IMR-90 (cell line): ENCODE measurements at regions not wholly inside any gene's neighbourhood (a gene's known extent, or its start where the extent isn't known, plus 50 kb on each side); places are given as distances from the start of the nearest gene placed in this dataset.

Source experiments
- ATAC-seq: fragments of 200-7000 bp; cut with Tn5 transposase; 2 replicates; pipeline ENCODE4 v1.9.1; 2020; ENCODE audit warnings: low read depth, mild to moderate bottlenecking, moderate library complexity
- BruUV-seq: library from RNA; stranded (reverse); fragments of 400-500 nt; replicated peaks from 2 replicates; lab custom pipeline; 2021; lab: Mats Ljungman, UMichigan
- CTCF ChIA-PET: fragments of 300-600 bp; formaldehyde crosslinking; extraction: SDS; loops from one replicate; lab custom pipeline; 2021; ENCODE audit warnings: antibody characterized with exemption; lab: Yijun Ruan, JAX
- POLR2A ChIA-PET: fragments of 300-600 bp; sonication (Branson Sonifier 250); formaldehyde crosslinking; loops from one replicate; lab custom pipeline; 2022; ENCODE audit warnings: antibody characterized with exemption; ENCODE audit not compliant: unreplicated experiment; lab: Charles Lee
- DNase-seq: peaks from one replicate; pipeline ENCODE4 v3.0.0; 2013
- H2AFZ ChIP-seq: replicated peaks from 2 replicates; pipeline ENCODE3; 2013; ENCODE audit warnings: low read length, mild to moderate bottlenecking; ENCODE audit not compliant: poor library complexity
- H2AK5ac ChIP-seq: 2 replicates; pipeline ENCODE4 v1.6.1; 2013; ENCODE audit warnings: low read depth, low read length, inconsistent platforms
- H2AK9ac ChIP-seq: replicated peaks from 2 replicates; pipeline ENCODE3; 2013; ENCODE audit warnings: mild to moderate bottlenecking, low read depth, low read length, moderate library complexity; ENCODE audit not compliant: poor library complexity
- H2BK120ac ChIP-seq: 2 replicates; pipeline ENCODE4 v1.6.1; 2013; ENCODE audit warnings: low read depth, low read length, inconsistent platforms
- H2BK15ac ChIP-seq: 3 replicates; pipeline ENCODE4 v1.6.1; 2013; ENCODE audit warnings: low read depth, low read length, inconsistent platforms
- H2BK20ac ChIP-seq: 2 replicates; pipeline ENCODE4 v1.6.1; 2013; ENCODE audit warnings: low read depth, mild to moderate bottlenecking, inconsistent platforms, low read length, moderate library complexity
- H2BK5ac ChIP-seq: 2 replicates; pipeline ENCODE4 v1.6.1; 2013; ENCODE audit warnings: mild to moderate bottlenecking, low read depth, low read length, inconsistent platforms; ENCODE audit not compliant: poor library complexity, severe bottlenecking
- H3K14ac ChIP-seq: replicated peaks from 2 replicates; pipeline ENCODE4 v1.6.1; 2013; ENCODE audit warnings: low read depth, low read length, inconsistent platforms
- H3K18ac ChIP-seq: 2 replicates; pipeline ENCODE4 v1.6.1; 2013; ENCODE audit warnings: low read depth, low read length, control low read depth
- H3K23ac ChIP-seq: 2 replicates; pipeline ENCODE4 v1.6.1; 2013; ENCODE audit warnings: low read depth, low read length, inconsistent platforms
- H3K27ac ChIP-seq: 2 replicates; pipeline ENCODE4 v1.5.1; 2013; ENCODE audit warnings: mild to moderate bottlenecking, control low read depth, low read length; ENCODE audit not compliant: insufficient read depth
- H3K27me3 ChIP-seq: 2 replicates; pipeline ENCODE4 v1.6.1; 2013; ENCODE audit warnings: low read length; ENCODE audit not compliant: control insufficient read depth, insufficient read depth
- H3K36me3 ChIP-seq: 2 replicates; pipeline ENCODE4 v1.6.1; 2013; ENCODE audit warnings: low read length, mixed read lengths; ENCODE audit not compliant: control insufficient read depth, insufficient read depth
- H3K4ac ChIP-seq: 2 replicates; pipeline ENCODE4 v1.6.1; 2013; ENCODE audit warnings: low read depth, low read length, inconsistent platforms
- H3K4me1 ChIP-seq: 2 replicates; pipeline ENCODE4 v1.6.1; 2013; ENCODE audit warnings: low read length, mixed read lengths; ENCODE audit not compliant: control insufficient read depth, insufficient read depth
- H3K4me2 ChIP-seq: 2 replicates; pipeline ENCODE4 v1.6.1; 2013; ENCODE audit warnings: low read depth, mild to moderate bottlenecking, control low read depth, low read length, moderate library complexity
- H3K4me3 ChIP-seq: 2 replicates; pipeline ENCODE4 v1.5.1; 2013; ENCODE audit warnings: low read depth, mild to moderate bottlenecking, control low read depth, low read length, moderate library complexity; ENCODE audit not compliant: insufficient read depth
- H3K56ac ChIP-seq: 2 replicates; pipeline ENCODE4 v1.6.1; 2013; ENCODE audit warnings: low read length, inconsistent platforms; ENCODE audit not compliant: insufficient read depth; ENCODE audit errors: extremely low read depth
- H3K79me1 ChIP-seq, 2 experiments: 2 replicates each; pipeline ENCODE4 v1.6.1; 2013; ENCODE audit warnings: low read length in 2 of 2, inconsistent platforms in 1 of 2, low read depth in 1 of 2
- H3K9ac ChIP-seq: 2 replicates; pipeline ENCODE4 v1.6.1; 2013; ENCODE audit warnings: low read depth, low read length, control low read depth
- H3K9me1 ChIP-seq: 2 replicates; pipeline ENCODE4 v1.6.1; 2013; ENCODE audit warnings: low read length, inconsistent platforms; ENCODE audit not compliant: insufficient read depth
- H3K9me3 ChIP-seq: 2 replicates; pipeline ENCODE4 v1.6.1; 2013; ENCODE audit warnings: low read length; ENCODE audit not compliant: control insufficient read depth, insufficient read depth
- H4K20me1 ChIP-seq: 2 replicates; pipeline ENCODE4 v1.6.1; 2013; ENCODE audit warnings: low read length, inconsistent platforms; ENCODE audit not compliant: insufficient read depth
- H4K5ac ChIP-seq: 2 replicates; pipeline ENCODE4 v1.6.1; 2013; ENCODE audit warnings: mild to moderate bottlenecking, low read depth, low read length, control low read depth
- H4K8ac ChIP-seq, 2 experiments: 2 replicates each; pipeline ENCODE4 v1.6.1; 2013; ENCODE audit warnings: low read depth in 2 of 2, low read length in 2 of 2, control low read depth in 1 of 2, inconsistent platforms in 1 of 2
- H4K91ac ChIP-seq: 2 replicates; pipeline ENCODE4 v1.6.1; 2013; ENCODE audit warnings: low read depth, low read length, inconsistent platforms; ENCODE audit not compliant: insufficient read depth
- BHLHE40 ChIP-seq: fragments of 150-350 bp; IDR thresholded peaks from 2 replicates; pipeline ENCODE4 v1.6.1; 2016; ENCODE audit warnings: mild to moderate bottlenecking, low read depth, low read length
- CEBPB ChIP-seq: IDR thresholded peaks from 2 replicates; pipeline ENCODE4 v1.6.1; 2012; ENCODE audit warnings: low read depth, low read length, improper control_type of control experiment
- CHD1 ChIP-seq: IDR thresholded peaks from 2 replicates; pipeline ENCODE4 v1.6.1; 2012; ENCODE audit warnings: low read depth, low read length, improper control_type of control experiment
- FOS ChIP-seq: fragments of 150-350 bp; IDR thresholded peaks from 2 replicates; pipeline ENCODE4 v1.6.1; 2016; ENCODE audit warnings: low read depth, low read length
- MAFK ChIP-seq: IDR thresholded peaks from 2 replicates; pipeline ENCODE4 v1.6.1; 2012; ENCODE audit warnings: low read depth, low read length, improper control_type of control experiment
- MAZ ChIP-seq: IDR thresholded peaks from 2 replicates; pipeline ENCODE4 v1.6.1; 2012; ENCODE audit warnings: low read depth, mild to moderate bottlenecking, low read length, improper control_type of control experiment, moderate library complexity, borderline replicate concordance
- MXI1 ChIP-seq: IDR thresholded peaks from 2 replicates; pipeline ENCODE4 v1.6.1; 2012; ENCODE audit warnings: low read depth, mild to moderate bottlenecking, low read length, moderate library complexity, borderline replicate concordance
- NFE2L2 ChIP-seq: fragments of 150-350 bp; IDR thresholded peaks from 2 replicates; pipeline ENCODE4 v1.6.1; 2016; ENCODE audit warnings: low read depth, mild to moderate bottlenecking, low read length
- POLR2A ChIP-seq: IDR thresholded peaks from 2 replicates; pipeline ENCODE4 v1.6.1; 2012; ENCODE audit warnings: mild to moderate bottlenecking, low read depth, low read length
- RAD21 ChIP-seq: IDR thresholded peaks from 2 replicates; pipeline ENCODE4 v1.6.1; 2012; ENCODE audit warnings: low read length, improper control_type of control experiment
- RCOR1 ChIP-seq: IDR thresholded peaks from 2 replicates; pipeline ENCODE4 v1.6.1; 2012; ENCODE audit warnings: mild to moderate bottlenecking, low read length, improper control_type of control experiment; ENCODE audit not compliant: insufficient replicate concordance
- RFX5 ChIP-seq: IDR thresholded peaks from 2 replicates; pipeline ENCODE4 v1.8.0; 2012; ENCODE audit warnings: low read depth, mild to moderate bottlenecking, low read length, moderate library complexity
- SMC3 ChIP-seq: fragments of 150-350 bp; IDR thresholded peaks from 2 replicates; pipeline ENCODE4 v1.6.1; 2016; ENCODE audit warnings: low read depth, mild to moderate bottlenecking, antibody characterized with exemption, low read length, moderate library complexity
- whole genome bisulfite sequencing, 2 experiments: methylation state at CpG; one replicate each; pipeline versions ENCODE4 v1.1.5 to v1.1.7; 2013; ENCODE audit warnings: missing lambda C conversion rate in 2 of 2; ENCODE audit not compliant: insufficient read length in 1 of 2; ENCODE audit errors: extremely low coverage in 2 of 2; 5-methylcytosine and 5-hydroxymethylcytosine counted together
- dilution Hi-C: fragments of 300-500 bp; cut with HindIII; formaldehyde crosslinking; loops from one replicate; pipeline ENCODE4 v1.14.3; 2018; ENCODE audit warnings: low sequenced_read_pairs; ENCODE audit not compliant: unreplicated experiment
- in situ Hi-C: fragments of 300-500 bp; cut with MboI; formaldehyde crosslinking; loops from 3 replicates; pipeline ENCODE4 v1.14.3; 2019; ENCODE audit warnings: low sequenced_read_pairs, inconsistent platforms, mixed read lengths
- intact Hi-C: fragments of 100-400 bp; cut with micrococcal nuclease; formaldehyde crosslinking; loops from 2 replicates; pipeline ENCODE4 v1.10.0; 2022
- TF ChIP-seq, protein P1 (sequence below): fragments of 150-350 bp; IDR thresholded peaks from 2 replicates; pipeline ENCODE4 v1.6.1; 2017; ENCODE audit warnings: mild to moderate bottlenecking, antibody characterized with exemption, low read length, low read depth
- TF ChIP-seq, protein P2 (sequence below): conservative IDR thresholded peaks from 2 replicates; pipeline ENCODE4 v1.5.1; 2012; ENCODE audit warnings: mild to moderate bottlenecking, low read depth, low read length, improper control_type of control experiment
- TF ChIP-seq, protein P3 (sequence below): fragments of 150-350 bp; IDR thresholded peaks from 2 replicates; pipeline ENCODE4 v1.6.1; 2016; ENCODE audit warnings: low read depth, mild to moderate bottlenecking, low read length, moderate library complexity, borderline replicate concordance

DNA sequence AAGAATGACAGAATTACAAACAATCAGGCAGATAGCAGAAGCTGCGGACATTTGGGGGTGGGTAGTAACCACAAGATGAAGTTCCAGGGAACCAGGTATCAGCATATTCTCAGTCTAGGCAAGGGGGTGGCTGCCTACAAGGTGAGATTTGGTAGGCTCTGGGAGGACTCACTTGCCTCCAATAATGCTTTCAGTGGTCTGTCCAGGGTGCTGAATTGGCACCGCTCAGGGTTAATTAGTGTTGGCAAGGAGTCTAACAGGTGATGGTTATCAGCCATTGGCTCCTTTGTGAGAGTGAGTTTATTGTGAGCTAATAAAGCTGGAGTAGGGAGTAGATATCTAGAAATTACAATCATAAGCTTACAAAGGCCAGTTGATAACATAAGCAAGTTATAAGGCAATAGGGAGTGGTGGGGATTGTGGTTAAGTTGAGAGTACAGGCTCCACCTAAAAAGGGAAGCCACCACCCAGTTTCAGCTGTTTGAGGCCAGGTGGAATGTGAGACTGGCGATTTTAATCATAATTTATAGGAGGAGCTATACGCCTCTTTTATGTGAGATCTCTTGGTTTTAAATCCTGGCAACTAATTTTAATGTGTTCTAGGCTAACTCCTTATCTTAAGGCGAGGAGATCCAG is 320.5 kb downstream of the MIAT start:
- Histone ChIP-seq H3K36me3 (no peaks in the 10 kb centered on the region), H3K9ac (no peak overlapping the region), H3K18ac (no peak overlapping the region), H3K4me3 (no peak overlapping the region), H2BK120ac (no peak overlapping the region), H3K14ac (no peak overlapping the region), H3K23ac (no peak overlapping the region), H2AFZ (no peak overlapping the region), H3K9me3 (no peaks in the 10 kb centered on the region), H2AK9ac (no peak overlapping the region), H4K20me1 (no peaks in the 10 kb centered on the region), H3K27me3 (peaks cover 7% of the 10 kb centered on the region), H2BK15ac (no peak overlapping the region), H4K91ac (no peak overlapping the region), H3K9me1 (no peaks in the 10 kb centered on the region), H3K79me1 (no peaks in the 10 kb centered on the region), H3K27ac (no peak overlapping the region), H2AK5ac (no peak overlapping the region), H2BK5ac (no peak overlapping the region), H4K5ac (no peak overlapping the region), H3K4ac (no peak overlapping the region), H3K4me2 (no peak overlapping the region), H3K4me1 (no peaks in the 10 kb centered on the region), H2BK20ac (no peak overlapping the region), H3K56ac (no peak overlapping the region), H4K8ac (no peak overlapping the region)
- in situ Hi-C loops (no loop called here), dilution Hi-C loops (no loop called here), intact Hi-C loops (loop anchor here (10.0 kb wide), 1 partner anchor 303 kb away; no protein-coding TSS in a partner anchor)
- BruUV-seq, result no TSS peak
- POLR2A ChIA-PET, result no interaction called here
- CTCF ChIA-PET, result no interaction called here
- DNase-seq (no peak), ATAC-seq (no peak)
- TF ChIP-seq CEBPB (no peak), RAD21 (no peak), RFX5 (no peak), MXI1 (no peak), MAZ (no peak), RCOR1 (no peak), CHD1 (no peak), MAFK (no peak), BHLHE40 (no peak), NFE2L2 (no peak), SMC3 (no peak), POLR2A (no peak), FOS (no peak)
- TF ChIP-seq, protein P1, sequence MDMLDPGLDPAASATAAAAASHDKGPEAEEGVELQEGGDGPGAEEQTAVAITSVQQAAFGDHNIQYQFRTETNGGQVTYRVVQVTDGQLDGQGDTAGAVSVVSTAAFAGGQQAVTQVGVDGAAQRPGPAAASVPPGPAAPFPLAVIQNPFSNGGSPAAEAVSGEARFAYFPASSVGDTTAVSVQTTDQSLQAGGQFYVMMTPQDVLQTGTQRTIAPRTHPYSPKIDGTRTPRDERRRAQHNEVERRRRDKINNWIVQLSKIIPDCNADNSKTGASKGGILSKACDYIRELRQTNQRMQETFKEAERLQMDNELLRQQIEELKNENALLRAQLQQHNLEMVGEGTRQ, result no peak
- TF ChIP-seq, protein P2, sequence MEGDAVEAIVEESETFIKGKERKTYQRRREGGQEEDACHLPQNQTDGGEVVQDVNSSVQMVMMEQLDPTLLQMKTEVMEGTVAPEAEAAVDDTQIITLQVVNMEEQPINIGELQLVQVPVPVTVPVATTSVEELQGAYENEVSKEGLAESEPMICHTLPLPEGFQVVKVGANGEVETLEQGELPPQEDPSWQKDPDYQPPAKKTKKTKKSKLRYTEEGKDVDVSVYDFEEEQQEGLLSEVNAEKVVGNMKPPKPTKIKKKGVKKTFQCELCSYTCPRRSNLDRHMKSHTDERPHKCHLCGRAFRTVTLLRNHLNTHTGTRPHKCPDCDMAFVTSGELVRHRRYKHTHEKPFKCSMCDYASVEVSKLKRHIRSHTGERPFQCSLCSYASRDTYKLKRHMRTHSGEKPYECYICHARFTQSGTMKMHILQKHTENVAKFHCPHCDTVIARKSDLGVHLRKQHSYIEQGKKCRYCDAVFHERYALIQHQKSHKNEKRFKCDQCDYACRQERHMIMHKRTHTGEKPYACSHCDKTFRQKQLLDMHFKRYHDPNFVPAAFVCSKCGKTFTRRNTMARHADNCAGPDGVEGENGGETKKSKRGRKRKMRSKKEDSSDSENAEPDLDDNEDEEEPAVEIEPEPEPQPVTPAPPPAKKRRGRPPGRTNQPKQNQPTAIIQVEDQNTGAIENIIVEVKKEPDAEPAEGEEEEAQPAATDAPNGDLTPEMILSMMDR, result no peak
- TF ChIP-seq, protein P3, sequence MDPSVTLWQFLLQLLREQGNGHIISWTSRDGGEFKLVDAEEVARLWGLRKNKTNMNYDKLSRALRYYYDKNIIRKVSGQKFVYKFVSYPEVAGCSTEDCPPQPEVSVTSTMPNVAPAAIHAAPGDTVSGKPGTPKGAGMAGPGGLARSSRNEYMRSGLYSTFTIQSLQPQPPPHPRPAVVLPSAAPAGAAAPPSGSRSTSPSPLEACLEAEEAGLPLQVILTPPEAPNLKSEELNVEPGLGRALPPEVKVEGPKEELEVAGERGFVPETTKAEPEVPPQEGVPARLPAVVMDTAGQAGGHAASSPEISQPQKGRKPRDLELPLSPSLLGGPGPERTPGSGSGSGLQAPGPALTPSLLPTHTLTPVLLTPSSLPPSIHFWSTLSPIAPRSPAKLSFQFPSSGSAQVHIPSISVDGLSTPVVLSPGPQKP, result no peak
- no CpG with 5 or more reads among the region's 5 CpGs for WGBS, 2 experiments
